ENCODE measurements at regions not wholly inside any gene's neighbourhood (a gene's known extent, or its start where the extent isn't known, plus 50 kb on each side); places are given as distances from the start of the nearest gene placed in this dataset.

DNA sequence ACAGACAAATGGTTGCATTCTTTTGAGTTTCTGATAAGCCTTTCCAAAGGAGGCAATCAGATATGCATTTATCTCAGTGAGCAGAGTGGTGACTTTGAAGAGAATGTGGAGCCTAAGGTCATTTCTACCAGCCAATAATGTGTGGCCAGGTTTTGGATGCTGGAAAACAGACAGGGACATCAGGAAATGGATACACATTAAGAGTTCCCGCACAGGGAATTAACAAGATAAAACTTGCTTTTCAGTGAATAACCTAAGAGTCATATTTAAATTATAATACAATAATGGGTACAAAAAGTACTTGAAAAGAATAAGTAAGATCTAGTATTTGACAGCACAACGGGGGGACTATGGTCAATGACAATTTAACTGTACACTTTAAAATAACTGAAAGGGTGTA is 492.3 kb upstream of the FAM241A start:
- Histone ChIP-seq H3K9me2 (ENCODE audit: insufficient read depth, low read length) (no peaks in the 10 kb centered on the region), H3K4me2 (ENCODE audit: low read length) (no peak overlapping the region)

GRCh38 chr4:111662496-111662895 is 482.8 kb upstream of the FAM241A start:
- Histone ChIP-seq H3K27me3 (ENCODE audit: insufficient read depth, low read depth, low read length) (no peaks in the 10 kb centered on the region), H3K9me2 (ENCODE audit: insufficient read depth, low read length) (no peaks in the 10 kb centered on the region), H3K27ac (ENCODE audit: low read length) (no peak overlapping the region), H2AFZ (ENCODE audit: low read depth, low read length) (no peak overlapping the region), H3K4me3 (ENCODE audit: low read length) (no peak overlapping the region), H3K79me2 (replicated peaks; ENCODE audit: insufficient read depth, low read length) (no peaks in the 10 kb centered on the region), H3K9ac (ENCODE audit: low read length) (no peak overlapping the region), H3K4me2 (ENCODE audit: low read length) (no peak overlapping the region), H3K36me3 (ENCODE audit: insufficient read depth, low read length) (no peaks in the 10 kb centered on the region), H4K20me1 (ENCODE audit: insufficient read depth) (no peaks in the 10 kb centered on the region), H3F3A (ENCODE audit: insufficient read depth, low read length, poor library complexity, severe bottlenecking) (no peaks in the 10 kb centered on the region), H3K9me3 (ENCODE audit: low read length) (no peaks in the 10 kb centered on the region)
- TF ChIP-seq TAF1 (IDR thresholded peaks at IDR 0.05; ENCODE audit: low read depth): no peak
- TF ChIP-seq SMC3 (conservative IDR thresholded peaks at IDR 0.05; ENCODE audit: poor library complexity): no peak
- TF ChIP-seq POLR2AphosphoS5 (IDR thresholded peaks at IDR 0.05): no peak
- TF ChIP-seq, protein P1, sequence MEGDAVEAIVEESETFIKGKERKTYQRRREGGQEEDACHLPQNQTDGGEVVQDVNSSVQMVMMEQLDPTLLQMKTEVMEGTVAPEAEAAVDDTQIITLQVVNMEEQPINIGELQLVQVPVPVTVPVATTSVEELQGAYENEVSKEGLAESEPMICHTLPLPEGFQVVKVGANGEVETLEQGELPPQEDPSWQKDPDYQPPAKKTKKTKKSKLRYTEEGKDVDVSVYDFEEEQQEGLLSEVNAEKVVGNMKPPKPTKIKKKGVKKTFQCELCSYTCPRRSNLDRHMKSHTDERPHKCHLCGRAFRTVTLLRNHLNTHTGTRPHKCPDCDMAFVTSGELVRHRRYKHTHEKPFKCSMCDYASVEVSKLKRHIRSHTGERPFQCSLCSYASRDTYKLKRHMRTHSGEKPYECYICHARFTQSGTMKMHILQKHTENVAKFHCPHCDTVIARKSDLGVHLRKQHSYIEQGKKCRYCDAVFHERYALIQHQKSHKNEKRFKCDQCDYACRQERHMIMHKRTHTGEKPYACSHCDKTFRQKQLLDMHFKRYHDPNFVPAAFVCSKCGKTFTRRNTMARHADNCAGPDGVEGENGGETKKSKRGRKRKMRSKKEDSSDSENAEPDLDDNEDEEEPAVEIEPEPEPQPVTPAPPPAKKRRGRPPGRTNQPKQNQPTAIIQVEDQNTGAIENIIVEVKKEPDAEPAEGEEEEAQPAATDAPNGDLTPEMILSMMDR (IDR thresholded peaks at IDR 0.05; ENCODE audit: poor library complexity, severe bottlenecking): no peak
- no peak for TF ChIP-seq RAD21 (conservative IDR thresholded peaks at IDR 0.05)
- no peak for TF ChIP-seq EP300 (conservative IDR thresholded peaks at IDR 0.05; ENCODE audit: poor library complexity, severe bottlenecking)
- no peak for TF ChIP-seq EZH2 (IDR thresholded peaks at IDR 0.05; ENCODE audit: borderline replicate concordance, insufficient read depth, low read length, poor library complexity, severe bottlenecking)
- TF ChIP-seq REST (IDR thresholded peaks at IDR 0.05; ENCODE audit: borderline replicate concordance): no peak
- TF ChIP-seq MXI1 (conservative IDR thresholded peaks at IDR 0.05; ENCODE audit: poor library complexity, severe bottlenecking): no peak

More for the DNA sequence above, 492.3 kb upstream of the FAM241A start:
- Histone ChIP-seq H4K20me1 (ENCODE audit: insufficient read depth) (no peaks in the 10 kb centered on the region), H3K4me3 (ENCODE audit: low read length) (no peak overlapping the region), H3K27me3 (ENCODE audit: insufficient read depth, low read depth, low read length) (peaks cover 25% of the 10 kb centered on the region), H3K27ac (ENCODE audit: low read length) (no peak overlapping the region), H3K9me3 (ENCODE audit: low read length) (no peaks in the 10 kb centered on the region), H3K9ac (ENCODE audit: low read length) (no peak overlapping the region), H3F3A (ENCODE audit: insufficient read depth, low read length, poor library complexity, severe bottlenecking) (no peaks in the 10 kb centered on the region), H3K79me2 (replicated peaks; ENCODE audit: insufficient read depth, low read length) (no peaks in the 10 kb centered on the region), H2AFZ (ENCODE audit: low read depth, low read length) (no peak overlapping the region), H3K36me3 (ENCODE audit: insufficient read depth, low read length) (no peaks in the 10 kb centered on the region)
- TF ChIP-seq TAF1 (IDR thresholded peaks at IDR 0.05; ENCODE audit: low read depth) (no peak), MXI1 (conservative IDR thresholded peaks at IDR 0.05; ENCODE audit: poor library complexity, severe bottlenecking) (no peak), REST (IDR thresholded peaks at IDR 0.05; ENCODE audit: borderline replicate concordance) (no peak), POLR2AphosphoS5 (IDR thresholded peaks at IDR 0.05) (no peak), EZH2 (IDR thresholded peaks at IDR 0.05; ENCODE audit: borderline replicate concordance, insufficient read depth, low read length, poor library complexity, severe bottlenecking) (no peak), EP300 (conservative IDR thresholded peaks at IDR 0.05; ENCODE audit: poor library complexity, severe bottlenecking) (no peak), RAD21 (conservative IDR thresholded peaks at IDR 0.05) (no peak), SMC3 (conservative IDR thresholded peaks at IDR 0.05; ENCODE audit: poor library complexity) (no peak)
- TF ChIP-seq, protein P1 (IDR thresholded peaks at IDR 0.05; ENCODE audit: poor library complexity, severe bottlenecking): no peak
